GM12878 (cell line): ENCODE measurements at regions not wholly inside any gene's neighbourhood (a gene's known extent, or its start where the extent isn't known, plus 50 kb on each side); places are given as distances from the start of the nearest gene placed in this dataset.

Experiments
- ATAC-seq: fragments of 200-7000 bp; cut with Tn5 transposase; 3 replicates; pipeline ENCODE4 v1.9.1; 2020; ENCODE audit warnings: mild to moderate bottlenecking, moderate library complexity
- BruUV-seq: library from RNA; stranded (reverse); fragments of 400-500 nt; replicated peaks from 2 replicates; lab custom pipeline; 2021; lab: Mats Ljungman, UMichigan
- CTCF ChIA-PET: fragments of 300-600 bp; sonication (Branson Sonifier 250); formaldehyde crosslinking; extraction: SDS; loops from one replicate; lab custom pipeline; 2021; ENCODE audit warnings: inconsistent platforms; lab: Yijun Ruan, JAX
- POLR2A ChIA-PET: fragments of 350-600 bp; formaldehyde crosslinking; extraction: SDS; loops from one replicate; lab custom pipeline; 2021; ENCODE audit warnings: inconsistent platforms; lab: Charles Lee
- RAD21 ChIA-PET: fragments of 300-600 bp; sonication (Branson Sonifier 250); formaldehyde crosslinking; loops from one replicate; lab custom pipeline; 2023; ENCODE audit warnings: antibody characterized with exemption; ENCODE audit not compliant: unreplicated experiment; lab: Charles Lee
- SMC1A ChIA-PET: fragments of 300-600 bp; sonication (Branson Sonifier 250); formaldehyde crosslinking; loops from one replicate; lab custom pipeline; 2023; ENCODE audit not compliant: unreplicated experiment, uncharacterized antibody; lab: Charles Lee
- DNase-seq: peaks from one replicate; pipeline ENCODE4 v3.0.0-alpha.2; 2011; ENCODE audit warnings: low read depth, low spot score
- FAIRE-seq: peaks from 3 replicates; lab custom pipeline; 2011; peaks lifted over from hg19 to GRCh38; lab: Jason Lieb, UNC
- H2AFZ ChIP-seq: 2 replicates; pipeline ENCODE4 v1.6.0; 2011; ENCODE audit warnings: low read depth, low read length, control low read depth; ENCODE audit not compliant: control insufficient read depth
- H3K27ac ChIP-seq: 2 replicates; pipeline ENCODE4 v1.5.1; 2011; ENCODE audit warnings: control low read depth; ENCODE audit not compliant: control insufficient read depth, insufficient read depth
- H3K27me3 ChIP-seq, 2 experiments: replicated peaks in 1 of 2; 2 replicates each; pipeline versions ENCODE4 v1.6.0 to v1.6.1; 2011; ENCODE audit warnings: low read length in 1 of 2; ENCODE audit not compliant: control insufficient read depth in 2 of 2, insufficient read depth in 2 of 2
- H3K36me3 ChIP-seq, 2 experiments: 2 replicates each; pipeline ENCODE4 v1.5.1; 2011; ENCODE audit warnings: low read length in 1 of 2; ENCODE audit not compliant: control insufficient read depth in 2 of 2, insufficient read depth in 2 of 2
- H3K4me1 ChIP-seq: 2 replicates; pipeline ENCODE4 v1.6.1; 2011; ENCODE audit warnings: mild to moderate bottlenecking, low read length, moderate library complexity, mixed read lengths; ENCODE audit not compliant: control insufficient read depth, insufficient read depth
- H3K4me2 ChIP-seq: 2 replicates; pipeline ENCODE4 v1.6.0; 2011; ENCODE audit warnings: control low read depth; ENCODE audit not compliant: control insufficient read depth, insufficient read depth
- H3K4me3 ChIP-seq: fragments of 200-600 bp; sonication (generic); 2 replicates; pipeline ENCODE4 v1.5.1; 2016
- H3K79me2 ChIP-seq: 2 replicates; pipeline ENCODE4 v1.6.0; 2011; ENCODE audit warnings: low read length; ENCODE audit not compliant: control insufficient read depth, insufficient read depth
- H3K9ac ChIP-seq: 2 replicates; pipeline ENCODE4 v1.8.0; 2011; ENCODE audit warnings: low read length, control low read depth, mixed read lengths; ENCODE audit not compliant: control insufficient read depth, insufficient read depth
- H3K9me3 ChIP-seq: replicated peaks from 3 replicates; pipeline ENCODE4 v1.5.1; 2011; ENCODE audit warnings: mild to moderate bottlenecking, low read length; ENCODE audit not compliant: control insufficient read depth, insufficient read depth
- H4K20me1 ChIP-seq: 2 replicates; pipeline ENCODE4 v1.6.0; 2011; ENCODE audit not compliant: control insufficient read depth, insufficient read depth
- BHLHE40 ChIP-seq, 2 experiments: fragments of 450-650 bp in 1 of 2; IDR thresholded peaks; 2 replicates each; pipeline ENCODE4 v1.6.1; 2011 to 2017; ENCODE audit warnings: low read depth in 2 of 2, borderline replicate concordance in 1 of 2, improper control_type of control experiment in 1 of 2, low read length in 1 of 2, mild to moderate bottlenecking in 1 of 2
- CBX5 ChIP-seq: sonication (generic); IDR thresholded peaks from 2 replicates; pipeline ENCODE4 v1.6.1; 2016; ENCODE audit warnings: low read depth, moderate library complexity, mild to moderate bottlenecking, inconsistent platforms
- CHD2 ChIP-seq: IDR thresholded peaks from 2 replicates; pipeline ENCODE4 v1.6.1; 2011; ENCODE audit warnings: low read depth, low read length, improper control_type of control experiment, borderline replicate concordance
- CREM ChIP-seq: IDR thresholded peaks from 2 replicates; pipeline ENCODE4 v1.6.1; 2014; ENCODE audit warnings: antibody characterized with exemption, low read depth
- EZH2 ChIP-seq: IDR thresholded peaks from 2 replicates; pipeline ENCODE4 v1.6.1; 2012; ENCODE audit warnings: low read depth, mild to moderate bottlenecking, control low read depth, inconsistent platforms, low read length, borderline replicate concordance; ENCODE audit not compliant: control insufficient read depth
- RUNX3 ChIP-seq: IDR thresholded peaks from 2 replicates; pipeline ENCODE4 v1.6.1; 2012; ENCODE audit warnings: low read length, inconsistent platforms
- ZZZ3 ChIP-seq: IDR thresholded peaks from 2 replicates; pipeline ENCODE4 v1.6.1; 2011; ENCODE audit warnings: low read depth; ENCODE audit not compliant: control insufficient read depth, insufficient read length
- in situ Hi-C: fragments of 300-500 bp; cut with MboI; formaldehyde crosslinking; loops from 9 replicates; pipeline ENCODE4 v1.14.3; 2018; ENCODE audit warnings: mixed read lengths
- intact Hi-C: fragments of 100-400 bp; cut with micrococcal nuclease; formaldehyde crosslinking; loops from one replicate; pipeline ENCODE4 v1.14.2; 2022; ENCODE audit not compliant: unreplicated experiment
- TF ChIP-seq, protein P1 (sequence below): fragments of 150-350 bp; IDR thresholded peaks from 2 replicates; pipeline ENCODE4 v1.6.1; 2016; ENCODE audit warnings: low read depth, low read length
- TF ChIP-seq, protein P2 (sequence below): IDR thresholded peaks from 2 replicates; pipeline ENCODE4 v1.6.1; 2011; ENCODE audit warnings: borderline replicate concordance, low read depth, mild to moderate bottlenecking, moderate library complexity, low read length; ENCODE audit not compliant: insufficient read depth, poor library complexity, severe bottlenecking
- TF ChIP-seq, protein P3 (sequence below): fragments of 450-650 bp; formaldehyde crosslinking; IDR thresholded peaks from 2 replicates; pipeline ENCODE4 v1.5.0; 2022; ENCODE audit warnings: mild to moderate bottlenecking, missing genetic modification characterization

DNA sequence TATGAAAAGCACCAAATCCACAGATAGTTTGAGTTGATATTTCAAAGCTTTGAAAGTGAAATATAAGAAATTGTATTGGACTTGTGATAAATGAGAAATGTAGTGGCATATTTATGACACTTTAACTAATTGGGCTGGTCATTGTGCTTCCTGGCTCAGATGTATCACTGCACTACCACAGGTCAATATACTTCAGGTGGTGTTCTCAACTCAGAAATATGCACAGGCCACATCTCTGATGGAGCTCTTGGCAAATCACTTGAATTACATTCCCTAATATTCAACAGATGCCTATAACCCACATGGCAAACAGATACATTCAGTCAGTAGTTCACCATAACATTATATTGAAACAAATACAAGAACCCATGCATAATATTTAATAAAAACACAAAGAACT is 209.6 kb downstream of the LYPLAL1 start:
- no TSS peak for BruUV-seq
- in situ Hi-C loops, result no loop called here
- intact Hi-C loops, result loop anchor here (10.0 kb wide), 1 partner anchor 698 kb away; no protein-coding TSS in a partner anchor
- no peaks in the 10 kb centered on the region for H3K4me1 ChIP-seq
- H3K79me2 ChIP-seq, result no peaks in the 10 kb centered on the region
- ChIA-PET SMC1A (no interaction called here), RAD21 (no interaction called here), CTCF (interaction anchor here (0.6 to 0.9 kb wide), 2 partner anchors 9 to 629 kb away, joined by 3 read pairs; no protein-coding TSS in a partner anchor), POLR2A (no interaction called here)
- ATAC-seq (no peak), FAIRE-seq (no peak), DNase-seq (no peak)
- no peak overlapping the region for H3K9ac ChIP-seq
- no peak for TF ChIP-seq RUNX3
- TF ChIP-seq BHLHE40 (IDR thresholded peaks at IDR 0.05; ENCODE audit: borderline replicate concordance in 1 of 2, low read depth in 2 of 2, low read length in 1 of 2), result no peak
- no peak for TF ChIP-seq ZZZ3
- no peak for TF ChIP-seq EZH2
- no peak for TF ChIP-seq CREM
- TF ChIP-seq CHD2, result no peak
- TF ChIP-seq CBX5, result no peak
- TF ChIP-seq, protein P1, sequence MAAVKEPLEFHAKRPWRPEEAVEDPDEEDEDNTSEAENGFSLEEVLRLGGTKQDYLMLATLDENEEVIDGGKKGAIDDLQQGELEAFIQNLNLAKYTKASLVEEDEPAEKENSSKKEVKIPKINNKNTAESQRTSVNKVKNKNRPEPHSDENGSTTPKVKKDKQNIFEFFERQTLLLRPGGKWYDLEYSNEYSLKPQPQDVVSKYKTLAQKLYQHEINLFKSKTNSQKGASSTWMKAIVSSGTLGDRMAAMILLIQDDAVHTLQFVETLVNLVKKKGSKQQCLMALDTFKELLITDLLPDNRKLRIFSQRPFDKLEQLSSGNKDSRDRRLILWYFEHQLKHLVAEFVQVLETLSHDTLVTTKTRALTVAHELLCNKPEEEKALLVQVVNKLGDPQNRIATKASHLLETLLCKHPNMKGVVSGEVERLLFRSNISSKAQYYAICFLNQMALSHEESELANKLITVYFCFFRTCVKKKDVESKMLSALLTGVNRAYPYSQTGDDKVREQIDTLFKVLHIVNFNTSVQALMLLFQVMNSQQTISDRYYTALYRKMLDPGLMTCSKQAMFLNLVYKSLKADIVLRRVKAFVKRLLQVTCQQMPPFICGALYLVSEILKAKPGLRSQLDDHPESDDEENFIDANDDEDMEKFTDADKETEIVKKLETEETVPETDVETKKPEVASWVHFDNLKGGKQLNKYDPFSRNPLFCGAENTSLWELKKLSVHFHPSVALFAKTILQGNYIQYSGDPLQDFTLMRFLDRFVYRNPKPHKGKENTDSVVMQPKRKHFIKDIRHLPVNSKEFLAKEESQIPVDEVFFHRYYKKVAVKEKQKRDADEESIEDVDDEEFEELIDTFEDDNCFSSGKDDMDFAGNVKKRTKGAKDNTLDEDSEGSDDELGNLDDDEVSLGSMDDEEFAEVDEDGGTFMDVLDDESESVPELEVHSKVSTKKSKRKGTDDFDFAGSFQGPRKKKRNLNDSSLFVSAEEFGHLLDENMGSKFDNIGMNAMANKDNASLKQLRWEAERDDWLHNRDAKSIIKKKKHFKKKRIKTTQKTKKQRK, result no peak
- TF ChIP-seq, protein P2, sequence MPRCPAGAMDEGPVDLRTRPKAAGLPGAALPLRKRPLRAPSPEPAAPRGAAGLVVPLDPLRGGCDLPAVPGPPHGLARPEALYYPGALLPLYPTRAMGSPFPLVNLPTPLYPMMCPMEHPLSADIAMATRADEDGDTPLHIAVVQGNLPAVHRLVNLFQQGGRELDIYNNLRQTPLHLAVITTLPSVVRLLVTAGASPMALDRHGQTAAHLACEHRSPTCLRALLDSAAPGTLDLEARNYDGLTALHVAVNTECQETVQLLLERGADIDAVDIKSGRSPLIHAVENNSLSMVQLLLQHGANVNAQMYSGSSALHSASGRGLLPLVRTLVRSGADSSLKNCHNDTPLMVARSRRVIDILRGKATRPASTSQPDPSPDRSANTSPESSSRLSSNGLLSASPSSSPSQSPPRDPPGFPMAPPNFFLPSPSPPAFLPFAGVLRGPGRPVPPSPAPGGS, result no peak
- TF ChIP-seq, protein P3, sequence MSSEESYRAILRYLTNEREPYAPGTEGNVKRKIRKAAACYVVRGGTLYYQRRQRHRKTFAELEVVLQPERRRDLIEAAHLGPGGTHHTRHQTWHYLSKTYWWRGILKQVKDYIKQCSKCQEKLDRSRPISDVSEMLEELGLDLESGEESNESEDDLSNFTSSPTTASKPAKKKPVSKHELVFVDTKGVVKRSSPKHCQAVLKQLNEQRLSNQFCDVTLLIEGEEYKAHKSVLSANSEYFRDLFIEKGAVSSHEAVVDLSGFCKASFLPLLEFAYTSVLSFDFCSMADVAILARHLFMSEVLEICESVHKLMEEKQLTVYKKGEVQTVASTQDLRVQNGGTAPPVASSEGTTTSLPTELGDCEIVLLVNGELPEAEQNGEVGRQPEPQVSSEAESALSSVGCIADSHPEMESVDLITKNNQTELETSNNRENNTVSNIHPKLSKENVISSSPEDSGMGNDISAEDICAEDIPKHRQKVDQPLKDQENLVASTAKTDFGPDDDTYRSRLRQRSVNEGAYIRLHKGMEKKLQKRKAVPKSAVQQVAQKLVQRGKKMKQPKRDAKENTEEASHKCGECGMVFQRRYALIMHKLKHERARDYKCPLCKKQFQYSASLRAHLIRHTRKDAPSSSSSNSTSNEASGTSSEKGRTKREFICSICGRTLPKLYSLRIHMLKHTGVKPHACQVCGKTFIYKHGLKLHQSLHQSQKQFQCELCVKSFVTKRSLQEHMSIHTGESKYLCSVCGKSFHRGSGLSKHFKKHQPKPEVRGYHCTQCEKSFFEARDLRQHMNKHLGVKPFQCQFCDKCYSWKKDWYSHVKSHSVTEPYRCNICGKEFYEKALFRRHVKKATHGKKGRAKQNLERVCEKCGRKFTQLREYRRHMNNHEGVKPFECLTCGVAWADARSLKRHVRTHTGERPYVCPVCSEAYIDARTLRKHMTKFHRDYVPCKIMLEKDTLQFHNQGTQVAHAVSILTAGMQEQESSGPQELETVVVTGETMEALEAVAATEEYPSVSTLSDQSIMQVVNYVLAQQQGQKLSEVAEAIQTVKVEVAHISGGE (CRISPR knock-in tag), result no peak
- no peak overlapping the region for H2AFZ ChIP-seq
- no peak overlapping the region for H3K4me2 ChIP-seq
- H3K9me3 ChIP-seq, result no peaks in the 10 kb centered on the region
- no peaks in the 10 kb centered on the region for H3K27me3 ChIP-seq
- H3K27ac ChIP-seq, result no peak overlapping the region
- H3K4me3 ChIP-seq, result no peak overlapping the region
- no peaks in the 10 kb centered on the region for H4K20me1 ChIP-seq
- H3K36me3 ChIP-seq, result no peaks in the 10 kb centered on the region
